ENCODE measurements at regions not wholly inside any gene's neighbourhood (a gene's known extent, or its start where the extent isn't known, plus 50 kb on each side); places are given as distances from the start of the nearest gene placed in this dataset.

DNA sequence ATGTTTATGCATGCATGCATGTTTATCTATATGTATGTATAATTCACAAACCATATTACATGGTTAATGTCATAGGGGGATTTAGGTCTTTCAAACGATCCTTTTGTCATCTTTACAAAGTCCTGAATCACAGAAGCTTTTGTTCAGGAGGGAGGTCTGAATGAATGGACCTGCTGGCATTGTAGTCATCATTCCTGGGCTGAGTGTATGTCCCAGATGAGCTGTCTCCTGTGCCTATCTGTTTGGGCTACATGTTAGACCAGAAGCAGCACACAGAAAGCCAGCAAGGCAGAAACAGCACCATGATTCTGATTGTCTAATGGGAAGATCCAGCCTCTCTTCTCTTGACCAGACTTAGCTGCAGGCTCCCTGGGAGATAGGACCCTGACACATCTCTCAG is 69.5 kb downstream of the ADM start:
- TF ChIP-seq CTCF (IDR thresholded peaks at IDR 0.05) (no peak), ZFX (IDR thresholded peaks at IDR 0.05; ENCODE audit: borderline replicate concordance) (no peak)
